GM18870 (cell line): ENCODE measurements at regions not wholly inside any gene's neighbourhood (a gene's known extent, or its start where the extent isn't known, plus 50 kb on each side); places are given as distances from the start of the nearest gene placed in this dataset.

ENCODE experiments used
- ATAC-seq: cut with Tn5 transposase; IDR thresholded peaks from one replicate; pipeline ENCODE4 v1.9.1; 2021; ENCODE audit warnings: moderate library complexity; ENCODE audit not compliant: unreplicated experiment

GRCh38 chr16:79543219-79543618 lies 57.3 kb downstream of the MAF start:
- no peak for ATAC-seq

- ATAC-seq, result no peak
Measured at GRCh38 chr16:79542237-79542774, 58.2 kb downstream of the MAF start.

- no peak for ATAC-seq
Measured at GRCh38 chr16:79540825-79541595, 59.5 kb downstream of the MAF start.

- no peak for ATAC-seq
Measured at GRCh38 chr16:79537584-79537983, 63.0 kb downstream of the MAF start.

- ATAC-seq, result no peak
Measured at GRCh38 chr16:79536958-79537357, 63.6 kb downstream of the MAF start.

- ATAC-seq, result no peak
Measured at GRCh38 chr16:79535130-79535529, 65.4 kb downstream of the MAF start.

- no peak for ATAC-seq
Measured at GRCh38 chr16:79534143-79534542, 66.4 kb downstream of the MAF start.

- ATAC-seq, result no peak
Measured at GRCh38 chr16:79533292-79533691, 67.2 kb downstream of the MAF start.

- no peak for ATAC-seq
Measured at GRCh38 chr16:79532785-79533184, 67.8 kb downstream of the MAF start.

- no peak for ATAC-seq
Measured at GRCh38 chr16:79532273-79532672, 68.3 kb downstream of the MAF start.

GRCh38 chr16:79528338-79528737 lies 72.2 kb downstream of the MAF start:
- no peak for ATAC-seq

- ATAC-seq, result no peak
Measured at GRCh38 chr16:79523971-79524370, 76.6 kb downstream of the MAF start.

- ATAC-seq, result no peak
Measured at GRCh38 chr16:79519448-79519847, 81.1 kb downstream of the MAF start.

- ATAC-seq, result no peak
Measured at GRCh38 chr16:79517156-79517555, 83.4 kb downstream of the MAF start.

- ATAC-seq, result no peak
Measured at GRCh38 chr16:79510879-79511278, 89.7 kb downstream of the MAF start.

- ATAC-seq, result no peak
Measured at GRCh38 chr16:79509906-79510305, 90.6 kb downstream of the MAF start.

- ATAC-seq, result no peak
Measured at GRCh38 chr16:79509211-79509631, 91.3 kb downstream of the MAF start.

GRCh38 chr16:79508294-79508693 lies 92.2 kb downstream of the MAF start:
- ATAC-seq, result no peak

- ATAC-seq, result no peak
Measured at GRCh38 chr16:79505344-79505743, 95.2 kb downstream of the MAF start.

- ATAC-seq, result no peak
Measured at GRCh38 chr16:79503511-79503910, 97.0 kb downstream of the MAF start.

GRCh38 chr16:79501446-79501845 lies 99.1 kb downstream of the MAF start:
- no peak for ATAC-seq

GRCh38 chr16:79500866-79501265 lies 99.7 kb downstream of the MAF start:
- ATAC-seq, result no peak

- no peak for ATAC-seq
Measured at GRCh38 chr16:79500286-79500685, 100.3 kb downstream of the MAF start.
